Endothelial cell (in vitro differentiated cells): ENCODE measurements at regions not wholly inside any gene's neighbourhood (a gene's known extent, or its start where the extent isn't known, plus 50 kb on each side); places are given as distances from the start of the nearest gene placed in this dataset.

ENCODE experiments used
- DNase-seq: peaks from one replicate; pipeline ENCODE4 v3.0.0; 2021; ENCODE audit warnings: low spot score
- H3K27ac Mint-ChIP-seq: one replicate; pipeline ENCODE4 v1.8.0; 2021; ENCODE audit warnings: mixed read lengths, inconsistent platforms; ENCODE audit not compliant: unreplicated experiment
- H3K27me3 Mint-ChIP-seq: one replicate; pipeline ENCODE4 v1.8.0; 2021; ENCODE audit warnings: mild to moderate bottlenecking, moderate library complexity, mixed read lengths, inconsistent platforms; ENCODE audit not compliant: unreplicated experiment
- H3K36me3 Mint-ChIP-seq: one replicate; pipeline ENCODE4 v1.8.0; 2021; ENCODE audit warnings: mild to moderate bottlenecking, low read depth, mixed read lengths, inconsistent platforms; ENCODE audit not compliant: unreplicated experiment
- H3K4me1 Mint-ChIP-seq: one replicate; pipeline ENCODE4 v1.8.0; 2021; ENCODE audit warnings: mild to moderate bottlenecking, mixed read lengths, inconsistent platforms; ENCODE audit not compliant: unreplicated experiment
- H3K4me3 Mint-ChIP-seq: one replicate; pipeline ENCODE4 v1.8.0; 2021; ENCODE audit warnings: mild to moderate bottlenecking, mixed read lengths, inconsistent platforms; ENCODE audit not compliant: unreplicated experiment
- H3K9me3 Mint-ChIP-seq: one replicate; pipeline ENCODE4 v1.8.0; 2021; ENCODE audit warnings: mixed read lengths, inconsistent platforms; ENCODE audit not compliant: unreplicated experiment
- CTCF ChIP-seq: fragments of 200-600 bp; sonication (generic); IDR thresholded peaks from one replicate; pipeline ENCODE4 v1.5.0; 2021; ENCODE audit warnings: antibody characterized with exemption; ENCODE audit not compliant: unreplicated experiment

DNA sequence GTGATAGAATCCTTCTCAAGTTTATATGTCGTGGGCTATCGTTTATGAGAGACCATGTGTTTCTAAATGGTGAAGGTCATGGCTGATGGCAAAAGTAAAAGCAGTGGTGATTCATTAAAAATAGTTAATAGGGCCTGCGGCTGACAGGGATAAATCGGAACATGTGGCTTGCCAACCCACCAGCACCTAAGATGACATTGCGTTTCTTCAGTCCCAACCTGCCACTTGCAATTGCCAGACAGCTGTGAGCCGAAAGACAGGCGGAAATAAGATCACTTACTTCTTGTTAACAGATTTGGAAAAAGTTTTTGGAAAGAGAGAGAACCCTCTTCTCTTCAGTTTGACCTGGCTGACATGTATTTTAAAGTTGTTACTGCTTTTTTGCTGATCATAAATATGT lies 131.5 kb upstream of the MPPED2 start:
- Mint-ChIP-seq H3K9me3 (no peaks in the 10 kb centered on the region), H3K4me1 (peaks cover 2% of the 10 kb centered on the region), H3K4me3 (no peak overlapping the region), H3K36me3 (no peaks in the 10 kb centered on the region), H3K27ac (no peak overlapping the region), H3K27me3 (no peaks in the 10 kb centered on the region)
- no peak for DNase-seq
- no peak for TF ChIP-seq CTCF

GRCh38 chr11:30717009-30717408 lies 130.9 kb upstream of the MPPED2 start:
- H3K27ac Mint-ChIP-seq = no peak overlapping the region
- H3K4me1 Mint-ChIP-seq = peaks cover 2% of the 10 kb centered on the region
- no peak for DNase-seq
- TF ChIP-seq CTCF = no peak
- H3K36me3 Mint-ChIP-seq = no peaks in the 10 kb centered on the region
- no peaks in the 10 kb centered on the region for H3K27me3 Mint-ChIP-seq
- H3K4me3 Mint-ChIP-seq = no peak overlapping the region
- H3K9me3 Mint-ChIP-seq = no peaks in the 10 kb centered on the region

- Mint-ChIP-seq H3K27me3 (no peaks in the 10 kb centered on the region), H3K27ac (no peak overlapping the region), H3K36me3 (no peaks in the 10 kb centered on the region), H3K4me1 (peaks cover 2% of the 10 kb centered on the region), H3K4me3 (no peak overlapping the region), H3K9me3 (no peaks in the 10 kb centered on the region)
- DNase-seq = no peak
- TF ChIP-seq CTCF = no peak
These were observed 126.6 kb upstream of the MPPED2 start for GRCh38 chr11:30712749-30713148.

DNA sequence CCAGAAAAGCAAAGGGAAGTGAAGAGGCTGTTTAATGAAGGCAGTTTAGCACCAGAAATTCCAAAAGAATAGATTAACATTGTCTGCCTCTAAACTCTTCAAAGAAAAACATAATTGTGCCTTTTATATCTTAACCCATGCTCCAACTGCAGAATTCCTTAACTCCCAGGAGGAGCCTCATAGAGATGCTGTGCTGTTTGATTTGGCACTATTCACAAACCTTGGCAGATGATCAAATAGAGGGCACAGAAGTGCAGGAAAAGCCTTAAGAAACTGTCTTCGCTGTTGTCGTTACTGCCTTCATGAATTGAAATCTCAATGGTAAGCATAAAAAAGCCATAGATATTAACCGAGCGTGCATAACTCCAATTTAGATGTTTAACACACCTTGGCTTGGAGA lies 124.1 kb upstream of the MPPED2 start:
- no peaks in the 10 kb centered on the region for H3K27me3 Mint-ChIP-seq
- no peak for TF ChIP-seq CTCF
- H3K27ac Mint-ChIP-seq = no peak overlapping the region
- H3K36me3 Mint-ChIP-seq = no peaks in the 10 kb centered on the region
- no peak for DNase-seq
- peaks cover 2% of the 10 kb centered on the region for H3K4me1 Mint-ChIP-seq
- H3K9me3 Mint-ChIP-seq = no peaks in the 10 kb centered on the region
- H3K4me3 Mint-ChIP-seq = no peak overlapping the region

- no peak for DNase-seq
- no peak for TF ChIP-seq CTCF
- Mint-ChIP-seq H3K27me3 (no peaks in the 10 kb centered on the region), H3K36me3 (no peaks in the 10 kb centered on the region), H3K9me3 (no peaks in the 10 kb centered on the region), H3K4me3 (no peak overlapping the region), H3K27ac (no peak overlapping the region), H3K4me1 (no peaks in the 10 kb centered on the region)
These were observed 121.0 kb upstream of the MPPED2 start for GRCh38 chr11:30707110-30707509.
